Neuronal stem cell (in vitro differentiated cells): ENCODE measurements at regions not wholly inside any gene's neighbourhood (a gene's known extent, or its start where the extent isn't known, plus 50 kb on each side); places are given as distances from the start of the nearest gene placed in this dataset.
A peak's percentile ranks its signal among the peaks of the same experiment; 100 is the strongest.

Experiments used
- DNase-seq: peaks from one replicate; pipeline ENCODE4 v3.0.0-alpha.2; 2013; ENCODE audit warnings: low spot score
- H2AFZ ChIP-seq: one replicate; pipeline ENCODE4 v1.6.1; 2013; ENCODE audit warnings: mild to moderate bottlenecking, low read length, inconsistent platforms
- H2AK5ac ChIP-seq: 2 replicates; pipeline ENCODE4 v1.6.1; 2013; ENCODE audit warnings: low read depth, mild to moderate bottlenecking, inconsistent platforms, low read length, moderate library complexity, mixed read lengths
- H2BK120ac ChIP-seq: 2 replicates; pipeline ENCODE4 v1.6.1; 2013; ENCODE audit warnings: low read depth, mild to moderate bottlenecking, inconsistent platforms, low read length, moderate library complexity, mixed read lengths
- H2BK12ac ChIP-seq: one replicate; pipeline ENCODE4 v1.6.1; 2013; ENCODE audit warnings: low read length, inconsistent platforms
- H2BK15ac ChIP-seq: 2 replicates; pipeline ENCODE4 v1.6.1; 2013; ENCODE audit warnings: mild to moderate bottlenecking, low read length, inconsistent platforms, mixed read lengths
- H2BK5ac ChIP-seq: one replicate; pipeline ENCODE4 v1.6.1; 2013; ENCODE audit warnings: inconsistent platforms, mild to moderate bottlenecking, low read length, moderate library complexity
- H3K14ac ChIP-seq: one replicate; pipeline ENCODE4 v1.6.1; 2013; ENCODE audit warnings: low read length, inconsistent platforms
- H3K18ac ChIP-seq: 2 replicates; pipeline ENCODE4 v1.6.1; 2013; ENCODE audit warnings: low read length, inconsistent platforms
- H3K23ac ChIP-seq: 2 replicates; pipeline ENCODE4 v1.6.1; 2013; ENCODE audit warnings: low read depth, mild to moderate bottlenecking, mixed read lengths, low read length, inconsistent platforms; ENCODE audit not compliant: poor library complexity
- H3K27ac ChIP-seq: replicated peaks from 3 replicates; pipeline ENCODE4 v1.5.1; 2013; ENCODE audit warnings: low read length, inconsistent platforms
- H3K27me3 ChIP-seq, 3 experiments: 2 replicates each; pipeline ENCODE4 v1.6.1; 2013; ENCODE audit warnings: low read length in 3 of 3, mild to moderate bottlenecking in 2 of 3, inconsistent platforms in 1 of 3, low read depth in 1 of 3, mixed read lengths in 1 of 3, moderate library complexity in 1 of 3; ENCODE audit not compliant: control insufficient read depth in 3 of 3, insufficient read depth in 3 of 3
- H3K36me3 ChIP-seq, 2 donors: replicated peaks in 1 of 2; 2 replicates each; pipeline ENCODE4 v1.6.1; 2013; ENCODE audit warnings: low read length in 2 of 2; ENCODE audit not compliant: control insufficient read depth in 2 of 2, insufficient read depth in 2 of 2
- H3K4ac ChIP-seq: 2 replicates; pipeline ENCODE4 v1.6.1; 2013; ENCODE audit warnings: inconsistent platforms, mild to moderate bottlenecking, low read length, moderate library complexity
- H3K4me1 ChIP-seq, 2 donors: 1 replicate in 1 of 2; 2 replicates in 1 of 2; pipeline ENCODE4 v1.6.1; 2013; ENCODE audit warnings: low read length in 2 of 2, low read depth in 1 of 2; ENCODE audit not compliant: control insufficient read depth in 2 of 2, insufficient read depth in 1 of 2
- H3K4me2 ChIP-seq: one replicate; pipeline ENCODE4 v1.6.1; 2013; ENCODE audit warnings: mild to moderate bottlenecking, low read length, inconsistent platforms; ENCODE audit not compliant: insufficient read depth, poor library complexity, severe bottlenecking
- H3K4me3 ChIP-seq, 2 donors: 2 replicates each; pipeline ENCODE4 v1.5.1; 2013; ENCODE audit warnings: low read length in 2 of 2, mild to moderate bottlenecking in 2 of 2, inconsistent platforms in 1 of 2, moderate library complexity in 1 of 2
- H3K79me1 ChIP-seq: one replicate; pipeline ENCODE4 v1.6.1; 2013; ENCODE audit warnings: low read depth, mild to moderate bottlenecking, inconsistent platforms, low read length, moderate library complexity
- H3K9ac ChIP-seq: one replicate; pipeline ENCODE4 v1.6.1; 2013; ENCODE audit warnings: mild to moderate bottlenecking, low read depth, low read length, inconsistent platforms; ENCODE audit not compliant: poor library complexity
- H3K9me3 ChIP-seq, 2 donors: replicated peaks in 1 of 2; 2 replicates each; pipeline versions ENCODE3 to v1.6.1; 2013; ENCODE audit warnings: low read length in 2 of 2, mild to moderate bottlenecking in 2 of 2, inconsistent platforms in 1 of 2, low read depth in 1 of 2, mixed read lengths in 1 of 2, moderate library complexity in 1 of 2; ENCODE audit not compliant: control insufficient read depth in 2 of 2, insufficient read depth in 1 of 2
- H4K8ac ChIP-seq: one replicate; pipeline ENCODE4 v1.6.1; 2013; ENCODE audit warnings: low read depth, mild to moderate bottlenecking, inconsistent platforms, low read length, moderate library complexity
- H4K91ac ChIP-seq: one replicate; pipeline ENCODE4 v1.6.1; 2013; ENCODE audit warnings: low read length, low read depth, mild to moderate bottlenecking, inconsistent platforms; ENCODE audit not compliant: poor library complexity
- WGBS, 2 donors: extraction: QIAGEN DNeasy Blood & Tissue Kit; methylation state at CpG; one replicate each; pipeline ENCODE4 v1.1.7; 2013; ENCODE audit warnings: missing lambda C conversion rate in 2 of 2, mixed read lengths in 1 of 2; ENCODE audit not compliant: insufficient read length in 2 of 2, insufficient replicate concordance in 1 of 2; ENCODE audit errors: extremely low coverage in 2 of 2; 5-methylcytosine and 5-hydroxymethylcytosine counted together

DNA sequence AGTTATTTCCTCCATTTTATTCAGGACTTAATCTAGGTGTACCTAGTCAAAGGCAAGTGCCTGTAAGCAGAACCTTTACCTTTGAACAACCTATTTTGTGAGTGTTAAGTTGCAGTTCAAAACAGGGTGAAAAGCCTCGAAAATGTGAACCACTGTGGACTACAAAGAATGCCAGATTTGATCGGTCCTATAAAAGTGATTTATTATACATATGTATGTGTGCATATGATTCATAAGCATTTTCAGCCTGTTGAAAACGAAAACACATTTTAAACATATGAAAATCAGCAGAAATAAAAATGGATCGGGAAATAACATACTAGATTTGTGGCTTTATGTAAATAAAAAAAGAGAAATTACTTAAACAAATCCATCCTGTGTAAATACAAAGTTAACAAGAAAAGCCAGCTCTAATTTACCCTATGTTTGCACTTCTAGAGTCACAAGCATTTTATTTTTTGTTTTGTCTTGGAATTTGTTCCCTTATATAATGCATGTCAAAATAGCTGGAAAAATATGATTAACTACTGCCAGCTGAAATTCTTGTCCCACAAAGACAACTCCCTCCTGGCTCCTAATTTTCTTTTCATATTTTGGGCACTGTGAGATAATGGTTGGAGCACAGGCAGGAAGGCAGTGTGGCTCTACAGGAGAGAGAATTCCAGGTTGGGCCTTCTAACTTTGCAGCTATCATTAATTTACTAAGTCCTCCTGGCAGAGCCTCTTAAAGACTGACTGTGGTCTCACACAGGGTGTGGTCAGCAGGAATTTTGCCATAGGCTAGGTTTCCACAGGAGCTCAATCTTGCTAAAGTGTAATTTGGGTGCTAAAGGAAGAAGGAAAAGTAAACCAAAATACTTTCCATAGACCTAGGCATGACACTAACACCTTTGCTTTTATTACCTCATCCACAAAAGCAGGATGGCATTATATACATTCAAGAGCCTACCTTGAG lies 70.2 kb upstream of the CDC42BPA start:
- Histone ChIP-seq H2BK15ac (no peak overlapping the region), H3K18ac (no peak overlapping the region), H2BK120ac (no peak overlapping the region), H3K79me1 (peaks cover 2% of the 10 kb centered on the region), H2AFZ (no peak overlapping the region), H3K9me3 (no peaks in the 10 kb centered on the region), H3K14ac (no peak overlapping the region), H3K27me3 (no peaks in the 10 kb centered on the region), H3K36me3 (no peaks in the 10 kb centered on the region), H4K8ac (no peak overlapping the region), H2BK5ac (no peak overlapping the region), H2AK5ac (no peak overlapping the region), H3K9ac (no peak overlapping the region), H3K4me1 (no peaks in the 10 kb centered on the region), H3K27ac (no peak overlapping the region), H3K4ac (no peak overlapping the region), H3K23ac (no peak overlapping the region), H3K4me2 (no peak overlapping the region), H4K91ac (no peak overlapping the region), H2BK12ac (no peak overlapping the region), H3K4me3 (no peak overlapping the region)
- WGBS, 2 donors = no CpG with 5 or more reads among the region's 4 CpGs
- DNase-seq = no peak

DNA sequence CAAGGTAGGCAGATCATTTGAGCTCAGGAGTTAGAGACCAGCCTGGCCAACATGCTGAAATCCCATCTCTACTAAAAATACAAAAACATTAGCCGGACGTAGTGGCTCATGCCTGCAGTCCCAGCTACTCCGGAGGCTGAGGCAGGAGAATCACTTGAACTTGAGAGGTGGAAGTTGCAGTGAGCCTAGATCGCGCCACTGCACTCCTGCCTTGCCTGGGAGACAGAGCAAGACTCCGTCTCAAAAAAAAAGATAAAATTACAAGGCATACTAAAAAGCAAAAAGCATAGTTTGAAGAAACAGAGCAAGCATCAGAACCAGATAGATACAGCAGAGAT lies 61.2 kb upstream of the CDC42BPA start:
- Histone ChIP-seq H3K4me3 (no peak overlapping the region), H2BK5ac (no peak overlapping the region), H3K4me2 (no peak overlapping the region), H3K79me1 (no peaks in the 10 kb centered on the region), H3K4ac (no peak overlapping the region), H3K9ac (no peak overlapping the region), H4K8ac (no peak overlapping the region), H3K18ac (no peak overlapping the region), H2AFZ (no peak overlapping the region), H3K4me1 (peaks cover 8% of the 10 kb centered on the region in 2 donors), H3K36me3 (no peaks in the 10 kb centered on the region), H3K14ac (no peak overlapping the region), H3K9me3 (no peaks in the 10 kb centered on the region), H3K23ac (no peak overlapping the region), H2BK15ac (no peak overlapping the region), H2AK5ac (no peak overlapping the region), H2BK12ac (no peak overlapping the region), H3K27ac (no peak overlapping the region), H3K27me3 (no peaks in the 10 kb centered on the region), H4K91ac (no peak overlapping the region), H2BK120ac (no peak overlapping the region)
- WGBS, 2 donors = no CpG with 5 or more reads among the region's 6 CpGs
- no peak for DNase-seq

DNA sequence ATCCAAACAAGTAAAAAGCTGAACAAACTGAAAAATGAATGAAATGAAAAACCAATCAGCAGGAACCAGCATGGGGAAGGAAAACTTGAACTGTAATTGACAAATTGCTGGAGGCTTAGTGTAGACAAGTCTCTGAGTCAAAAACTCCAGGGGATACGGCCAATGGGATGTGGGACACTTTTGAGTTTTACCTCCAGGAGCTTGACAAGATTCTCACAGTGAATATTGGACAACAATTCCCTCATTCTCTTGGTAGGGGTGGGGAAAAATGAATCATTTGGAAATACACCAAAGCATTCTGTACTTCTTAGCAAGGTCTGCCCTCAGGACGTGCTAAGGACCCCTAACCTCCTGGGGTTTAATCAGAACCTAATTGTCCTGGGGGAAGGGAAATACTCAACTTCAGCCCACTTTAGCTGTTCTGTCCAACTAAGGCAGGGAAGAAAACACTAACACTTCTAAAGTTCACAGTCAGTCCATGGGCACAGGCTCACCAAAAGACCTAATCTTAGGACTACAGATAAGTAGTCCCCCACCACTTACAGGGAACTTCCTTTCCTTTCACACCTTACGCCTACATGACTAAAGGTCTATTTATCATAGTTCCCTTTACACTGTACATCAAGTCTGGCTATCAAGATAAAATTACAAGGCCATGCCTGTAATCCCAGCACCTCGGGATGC lies 60.7 kb upstream of the CDC42BPA start:
- no CpG with 5 or more reads among the region's 4 CpGs for WGBS, 2 donors
- H2AFZ ChIP-seq = no peak overlapping the region
- H2BK120ac ChIP-seq = no peak overlapping the region
- H2BK5ac ChIP-seq = no peak overlapping the region
- DNase-seq = no peak
- H2BK12ac ChIP-seq = no peak overlapping the region
- H3K9me3 ChIP-seq = no peaks in the 10 kb centered on the region
- H2BK15ac ChIP-seq = no peak overlapping the region
- no peak overlapping the region for H3K4me3 ChIP-seq
- no peaks in the 10 kb centered on the region for H3K27me3 ChIP-seq
- no peaks in the 10 kb centered on the region for H3K79me1 ChIP-seq
- no peak overlapping the region for H3K18ac ChIP-seq
- no peak overlapping the region for H2AK5ac ChIP-seq
- no peak overlapping the region for H3K23ac ChIP-seq
- no peak overlapping the region for H3K14ac ChIP-seq
- no peak overlapping the region for H3K27ac ChIP-seq
- H3K4me1 ChIP-seq = peaks cover 8% of the 10 kb centered on the region in 2 donors
- no peak overlapping the region for H3K4ac ChIP-seq
- H4K8ac ChIP-seq = no peak overlapping the region
- H3K4me2 ChIP-seq = no peak overlapping the region
- H3K36me3 ChIP-seq = no peaks in the 10 kb centered on the region
- no peak overlapping the region for H4K91ac ChIP-seq
- H3K9ac ChIP-seq = no peak overlapping the region

DNA sequence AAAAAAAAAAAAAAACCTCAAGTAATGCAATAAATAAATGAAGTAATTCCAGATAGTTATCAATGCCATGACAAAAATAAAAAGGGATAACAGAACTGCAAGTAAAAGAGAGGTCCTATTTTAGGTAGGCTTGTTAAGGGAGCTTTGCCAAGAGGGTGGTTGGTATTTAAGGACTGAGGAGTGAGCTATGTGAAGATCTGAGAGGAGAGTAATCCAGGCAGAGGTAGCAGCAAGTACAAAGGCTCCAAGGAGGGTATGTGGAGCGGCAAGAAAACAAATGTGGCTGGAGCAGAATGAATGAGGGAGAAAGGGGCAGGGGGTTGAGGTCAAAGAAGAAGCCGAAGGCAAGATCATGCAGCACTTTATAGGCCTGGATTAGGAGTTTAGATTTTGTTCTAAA lies 59.9 kb upstream of the CDC42BPA start:
- no peak overlapping the region for H2BK12ac ChIP-seq
- no peak overlapping the region for H3K4me3 ChIP-seq
- no peak overlapping the region for H2BK5ac ChIP-seq
- H2AK5ac ChIP-seq = no peak overlapping the region
- H3K9me3 ChIP-seq = no peaks in the 10 kb centered on the region
- H3K14ac ChIP-seq = no peak overlapping the region
- H3K4ac ChIP-seq = no peak overlapping the region
- no peaks in the 10 kb centered on the region for H3K36me3 ChIP-seq
- H3K27me3 ChIP-seq = no peaks in the 10 kb centered on the region
- H3K18ac ChIP-seq = no peak overlapping the region
- no peak overlapping the region for H3K23ac ChIP-seq
- H3K4me2 ChIP-seq = no peak overlapping the region
- H2BK15ac ChIP-seq = no peak overlapping the region
- H4K8ac ChIP-seq = no peak overlapping the region
- peaks cover 8 to 9% of the 10 kb centered on the region in 2 donors for H3K4me1 ChIP-seq
- WGBS, 2 donors = no CpG with 5 or more reads among the region's 2 CpGs
- no peak overlapping the region for H4K91ac ChIP-seq
- no peak overlapping the region for H2BK120ac ChIP-seq
- peak; percentile 11 for DNase-seq
- H3K9ac ChIP-seq = no peak overlapping the region
- no peaks in the 10 kb centered on the region for H3K79me1 ChIP-seq
- no peak overlapping the region for H3K27ac ChIP-seq
- no peak overlapping the region for H2AFZ ChIP-seq
